Glutamatergic neuron (in vitro differentiated cells): ENCODE measurements at regions not wholly inside any gene's neighbourhood (a gene's known extent, or its start where the extent isn't known, plus 50 kb on each side); places are given as distances from the start of the nearest gene placed in this dataset.
"Not testable (repeated sequence)": the region's sequence is repeated elsewhere in the genome, so short reads cannot be mapped to it uniquely, and the experiment has no call there.

Experiments
- DNase-seq: peaks from one replicate; pipeline ENCODE4 v3.0.0; 2022
- H3K27ac Mint-ChIP-seq: one replicate; pipeline ENCODE4 v1.8.0; 2020; ENCODE audit warnings: mild to moderate bottlenecking, mixed read lengths, inconsistent platforms; ENCODE audit not compliant: unreplicated experiment
- H3K27me3 Mint-ChIP-seq: one replicate; pipeline ENCODE4 v1.8.0; 2020; ENCODE audit warnings: mild to moderate bottlenecking, moderate library complexity, mixed read lengths, inconsistent platforms; ENCODE audit not compliant: unreplicated experiment
- H3K36me3 Mint-ChIP-seq: one replicate; pipeline ENCODE4 v1.8.0; 2020; ENCODE audit warnings: mild to moderate bottlenecking, mixed read lengths, inconsistent platforms; ENCODE audit not compliant: unreplicated experiment
- H3K4me1 Mint-ChIP-seq: one replicate; pipeline ENCODE4 v1.8.0; 2020; ENCODE audit warnings: mild to moderate bottlenecking, low read depth, mixed read lengths, inconsistent platforms; ENCODE audit not compliant: unreplicated experiment
- H3K4me3 Mint-ChIP-seq: one replicate; pipeline ENCODE4 v1.8.0; 2020; ENCODE audit warnings: mild to moderate bottlenecking, mixed read lengths, inconsistent platforms; ENCODE audit not compliant: unreplicated experiment
- H3K9me3 Mint-ChIP-seq: one replicate; pipeline ENCODE4 v1.8.0; 2020; ENCODE audit warnings: mild to moderate bottlenecking, moderate library complexity, mixed read lengths, inconsistent platforms; ENCODE audit not compliant: unreplicated experiment
- CTCF ChIP-seq: fragments of 200-600 bp; sonication (generic); IDR thresholded peaks from one replicate; pipeline ENCODE4 v1.5.0; 2021; ENCODE audit not compliant: partially characterized antibody, unreplicated experiment

GRCh38 chr11:80702264-80702663 lies 1261.4 kb upstream of the TENM4 start:
- no peak for TF ChIP-seq CTCF
- no peak for DNase-seq

GRCh38 chr11:80700386-80700785 lies 1259.6 kb upstream of the TENM4 start:
- Mint-ChIP-seq H3K4me3 (no peak overlapping the region), H3K27me3 (no peaks in the 10 kb centered on the region), H3K4me1 (no peaks in the 10 kb centered on the region), H3K9me3 (peaks cover 4% of the 10 kb centered on the region), H3K36me3 (no peaks in the 10 kb centered on the region), H3K27ac (no peak overlapping the region)
- TF ChIP-seq CTCF, result no peak
- DNase-seq, result no peak

More at GRCh38 chr11:80702264-80702663, 1261.4 kb upstream of the TENM4 start:
- Mint-ChIP-seq H3K27ac (no peak overlapping the region), H3K9me3 (peaks cover 6% of the 10 kb centered on the region), H3K4me1 (no peaks in the 10 kb centered on the region), H3K4me3 (no peak overlapping the region), H3K27me3 (no peaks in the 10 kb centered on the region), H3K36me3 (no peaks in the 10 kb centered on the region)

GRCh38 chr11:80699406-80700177 lies 1258.8 kb upstream of the TENM4 start:
- not testable (repeated sequence) for H3K4me3 Mint-ChIP-seq, H3K27ac Mint-ChIP-seq, H3K27me3 Mint-ChIP-seq, DNase-seq, H3K9me3 Mint-ChIP-seq, H3K4me1 Mint-ChIP-seq, H3K36me3 Mint-ChIP-seq

- Mint-ChIP-seq H3K27ac (no peak overlapping the region), H3K4me3 (no peak overlapping the region), H3K9me3 (no peaks in the 10 kb centered on the region), H3K4me1 (no peaks in the 10 kb centered on the region), H3K27me3 (no peaks in the 10 kb centered on the region), H3K36me3 (no peaks in the 10 kb centered on the region)
- TF ChIP-seq CTCF, result no peak
- DNase-seq, result no peak
These were observed 1257.8 kb upstream of the TENM4 start for GRCh38 chr11:80698637-80699036.

- no peaks in the 10 kb centered on the region for H3K4me1 Mint-ChIP-seq
- H3K4me3 Mint-ChIP-seq, result no peak overlapping the region
- no peaks in the 10 kb centered on the region for H3K27me3 Mint-ChIP-seq
- no peak overlapping the region for H3K27ac Mint-ChIP-seq
- no peak for DNase-seq
- TF ChIP-seq CTCF, result no peak
- no peaks in the 10 kb centered on the region for H3K36me3 Mint-ChIP-seq
- H3K9me3 Mint-ChIP-seq, result no peaks in the 10 kb centered on the region
These were observed 1253.6 kb upstream of the TENM4 start for GRCh38 chr11:80694385-80694784.
